Ascending aorta (tissue), 2 donors: ENCODE measurements at regions not wholly inside any gene's neighbourhood (a gene's known extent, or its start where the extent isn't known, plus 50 kb on each side); places are given as distances from the start of the nearest gene placed in this dataset.

Source experiments
- DNase-seq, 2 donors: peaks; one replicate each; pipeline ENCODE4 v3.0.0-alpha.2; 2019; ENCODE audit warnings: low spot score in 2 of 2
- H3K27ac ChIP-seq, 2 donors: fragments of 200-600 bp; sonication (generic); one replicate each; pipeline ENCODE4 v1.5.1; 2016 to 2017; ENCODE audit warnings: mild to moderate bottlenecking in 1 of 2
- H3K27me3 ChIP-seq: fragments of 200-600 bp; sonication (generic); one replicate; pipeline ENCODE4 v1.5.1; 2017
- H3K36me3 ChIP-seq, 2 donors: fragments of 200-600 bp; sonication (generic); one replicate each; pipeline ENCODE4 v1.5.1; 2016
- H3K4me1 ChIP-seq, 2 donors: fragments of 200-600 bp; sonication (generic); one replicate each; pipeline ENCODE4 v1.5.1; 2016 to 2017; ENCODE audit warnings: mild to moderate bottlenecking in 1 of 2
- H3K4me3 ChIP-seq, 2 donors: fragments of 200-600 bp; sonication (generic); one replicate each; pipeline ENCODE4 v1.5.1; 2016 to 2017; ENCODE audit warnings: mild to moderate bottlenecking in 1 of 2
- H3K9me3 ChIP-seq, 2 donors: fragments of 200-600 bp; sonication (generic); one replicate each; pipeline ENCODE4 v1.5.1; 2016
- CTCF ChIP-seq, 3 experiments: fragments of 200-600 bp in 2 of 3; fragments of 450-650 bp in 1 of 3; sonication (generic) in 2 of 3; IDR thresholded peaks; one replicate each; pipeline ENCODE4 v1.5.1; 2016 to 2019; ENCODE audit warnings: antibody characterized with exemption in 3 of 3, mild to moderate bottlenecking in 1 of 3, moderate library complexity in 1 of 3
- intact Hi-C: fragments of 100-400 bp; cut with DNase I; formaldehyde crosslinking; loops from one replicate; pipeline ENCODE4 v1.15.1; 2023

GRCh38 chr6:158906926-158907325 is 87.8 kb upstream of the EZR start:
- no peaks in the 10 kb centered on the region for H3K4me1 ChIP-seq
- DNase-seq = no peak
- H3K27ac ChIP-seq = no peak overlapping the region
- peaks cover 0 to 8% of the 10 kb centered on the region in 2 donors for H3K9me3 ChIP-seq
- intact Hi-C loops = no loop called here
- TF ChIP-seq CTCF (IDR thresholded peaks at IDR 0.05) = no peak
- no peaks in the 10 kb centered on the region for H3K27me3 ChIP-seq
- no peak overlapping the region for H3K4me3 ChIP-seq
- H3K36me3 ChIP-seq = no peaks in the 10 kb centered on the region

GRCh38 chr6:158905277-158905676 is 86.1 kb upstream of the EZR start:
- intact Hi-C loops = no loop called here
- Histone ChIP-seq H3K27ac (no peak overlapping the region), H3K4me3 (no peak overlapping the region), H3K4me1 (no peaks in the 10 kb centered on the region), H3K27me3 (no peaks in the 10 kb centered on the region), H3K36me3 (no peaks in the 10 kb centered on the region), H3K9me3 (peaks cover 0 to 8% of the 10 kb centered on the region in 2 donors)
- TF ChIP-seq CTCF (IDR thresholded peaks at IDR 0.05) = no peak
- no peak for DNase-seq

GRCh38 chr6:158903801-158904200 is 84.6 kb upstream of the EZR start:
- intact Hi-C loops = no loop called here
- DNase-seq = no peak
- no peak overlapping the region for H3K4me3 ChIP-seq
- H3K4me1 ChIP-seq = no peaks in the 10 kb centered on the region
- no peaks in the 10 kb centered on the region for H3K27me3 ChIP-seq
- peaks cover 0 to 8% of the 10 kb centered on the region in 2 donors for H3K9me3 ChIP-seq
- no peak for TF ChIP-seq CTCF (IDR thresholded peaks at IDR 0.05)
- H3K36me3 ChIP-seq = no peaks in the 10 kb centered on the region
- no peak overlapping the region for H3K27ac ChIP-seq

- no peak overlapping the region for H3K4me3 ChIP-seq
- peaks cover 0 to 8% of the 10 kb centered on the region in 2 donors for H3K9me3 ChIP-seq
- H3K27me3 ChIP-seq = no peaks in the 10 kb centered on the region
- H3K36me3 ChIP-seq = no peaks in the 10 kb centered on the region
- DNase-seq = no peak
- intact Hi-C loops = no loop called here
- no peak for TF ChIP-seq CTCF (IDR thresholded peaks at IDR 0.05)
- no peaks in the 10 kb centered on the region for H3K4me1 ChIP-seq
- H3K27ac ChIP-seq = no peak overlapping the region
These were observed 81.6 kb upstream of the EZR start for GRCh38 chr6:158900663-158901312.

- no peak overlapping the region for H3K27ac ChIP-seq
- no peaks in the 10 kb centered on the region for H3K27me3 ChIP-seq
- DNase-seq = no peak
- intact Hi-C loops = no loop called here
- H3K4me1 ChIP-seq = no peaks in the 10 kb centered on the region
- no peaks in the 10 kb centered on the region for H3K9me3 ChIP-seq
- no peak overlapping the region for H3K4me3 ChIP-seq
- H3K36me3 ChIP-seq = no peaks in the 10 kb centered on the region
- no peak for TF ChIP-seq CTCF (IDR thresholded peaks at IDR 0.05)
These were observed 78.1 kb upstream of the EZR start for GRCh38 chr6:158897236-158897635.

- no peak for TF ChIP-seq CTCF (IDR thresholded peaks at IDR 0.05)
- intact Hi-C loops = no loop called here
- H3K27me3 ChIP-seq = no peaks in the 10 kb centered on the region
These were observed 76.5 kb upstream of the EZR start for GRCh38 chr6:158895661-158896060.

More at GRCh38 chr6:158895661-158896060, 76.5 kb upstream of the EZR start:
- Histone ChIP-seq H3K36me3 (no peaks in the 10 kb centered on the region), H3K4me1 (no peaks in the 10 kb centered on the region), H3K4me3 (no peak overlapping the region), H3K9me3 (no peaks in the 10 kb centered on the region), H3K27ac (no peak overlapping the region)
- no peak for DNase-seq
